GM23248 (cell line): ENCODE measurements at regions not wholly inside any gene's neighbourhood (a gene's known extent, or its start where the extent isn't known, plus 50 kb on each side); places are given as distances from the start of the nearest gene placed in this dataset.
A peak's percentile ranks its signal among the peaks of the same experiment; 100 is the strongest.

Experiments used
- DNase-seq: peaks from one replicate; pipeline ENCODE4 v3.0.0-alpha.2; 2015
- H2AFZ ChIP-seq: fragments of 200-600 bp; sonication (generic); 2 replicates; pipeline ENCODE4 v1.6.1; 2016; ENCODE audit warnings: antibody characterized with exemption
- H3F3A ChIP-seq: fragments of 200-600 bp; sonication (generic); 2 replicates; pipeline ENCODE4 v1.6.1; 2016; ENCODE audit warnings: mild to moderate bottlenecking, antibody characterized with exemption, mixed run types; ENCODE audit not compliant: insufficient read depth
- H3K27ac ChIP-seq: fragments of 200-600 bp; sonication (generic); 2 replicates; pipeline ENCODE4 v1.5.1; 2016; ENCODE audit warnings: mild to moderate bottlenecking
- H3K27me3 ChIP-seq: fragments of 200-600 bp; sonication (generic); replicated peaks from 2 replicates; pipeline ENCODE4 v1.6.1; 2016; ENCODE audit warnings: mild to moderate bottlenecking; ENCODE audit not compliant: insufficient read depth
- H3K36me3 ChIP-seq: fragments of 200-600 bp; sonication (generic); 2 replicates; pipeline ENCODE4 v1.6.1; 2016; ENCODE audit warnings: low read depth, mild to moderate bottlenecking
- H3K4me1 ChIP-seq: fragments of 200-600 bp; sonication (generic); 2 replicates; pipeline ENCODE4 v1.6.1; 2016; ENCODE audit warnings: mild to moderate bottlenecking; ENCODE audit not compliant: insufficient read depth
- H3K4me2 ChIP-seq: fragments of 200-600 bp; sonication (generic); one replicate; pipeline ENCODE4 v1.6.1; 2016; ENCODE audit warnings: mild to moderate bottlenecking; ENCODE audit not compliant: unreplicated experiment
- H3K4me3 ChIP-seq: fragments of 200-600 bp; sonication (generic); 2 replicates; pipeline ENCODE4 v1.5.1; 2016; ENCODE audit warnings: mild to moderate bottlenecking
- H3K79me2 ChIP-seq: fragments of 200-600 bp; sonication (generic); 2 replicates; pipeline ENCODE4 v1.6.1; 2016; ENCODE audit warnings: mild to moderate bottlenecking; ENCODE audit not compliant: insufficient read depth
- H3K9ac ChIP-seq: fragments of 200-600 bp; sonication (generic); 2 replicates; pipeline ENCODE4 v1.6.1; 2016; ENCODE audit warnings: mild to moderate bottlenecking
- H3K9me2 ChIP-seq: fragments of 200-600 bp; sonication (generic); 2 replicates; pipeline ENCODE4 v1.6.1; 2016; ENCODE audit warnings: mixed run types, mild to moderate bottlenecking, moderate library complexity; ENCODE audit not compliant: insufficient read depth
- H3K9me3 ChIP-seq: fragments of 200-600 bp; sonication (generic); one replicate; pipeline ENCODE4 v1.6.1; 2017; ENCODE audit warnings: low read depth
- H4K20me1 ChIP-seq: fragments of 200-600 bp; sonication (generic); 2 replicates; pipeline ENCODE4 v1.6.0; 2016; ENCODE audit not compliant: insufficient read depth
- EZH2 ChIP-seq: fragments of 200-600 bp; sonication (generic); IDR thresholded peaks from 2 replicates; pipeline ENCODE4 v1.6.1; 2018; ENCODE audit warnings: antibody characterized with exemption, mild to moderate bottlenecking; ENCODE audit not compliant: insufficient read depth, poor library complexity, severe bottlenecking
- EZH2phosphoT487 ChIP-seq: fragments of 200-600 bp; sonication (generic); IDR thresholded peaks from 2 replicates; pipeline ENCODE4 v1.6.1; 2018; ENCODE audit warnings: antibody characterized with exemption, moderate library complexity, mild to moderate bottlenecking, low read depth; ENCODE audit not compliant: insufficient read depth
- WGBS, 2 experiments: methylation state at CpG; one replicate each; pipeline ENCODE4 v1.1.6; 2015 to 2017; ENCODE audit warnings: low lambda C conversion rate in 2 of 2, low coverage in 1 of 2; ENCODE audit errors: missing lambda C conversion rate in 2 of 2; 5-methylcytosine and 5-hydroxymethylcytosine counted together
- in situ Hi-C: fragments of 300-500 bp; cut with MboI; formaldehyde crosslinking; loops from 2 replicates; pipeline ENCODE4 v1.15.0; 2020

GRCh38 chr6:169157197-169158148, 96.2 kb downstream of the THBS2 start:
- Histone ChIP-seq H3K9ac (peak overlapping the region; percentile 59), H3K4me2 (peak overlapping the region; percentile 46), H2AFZ (peak overlapping the region; percentile 79), H3K79me2 (no peaks in the 10 kb centered on the region), H3K9me2 (no peaks in the 10 kb centered on the region), H3F3A (no peaks in the 10 kb centered on the region), H3K4me3 (no peak overlapping the region), H3K4me1 (peaks cover 22% of the 10 kb centered on the region), H3K9me3 (no peaks in the 10 kb centered on the region), H4K20me1 (no peaks in the 10 kb centered on the region), H3K36me3 (no peaks in the 10 kb centered on the region), H3K27me3 (no peaks in the 10 kb centered on the region), H3K27ac (peak overlapping the region; percentile 49)
- WGBS, 2 experiments, result 64 to 68% methylated on average over 22 of the region's 22 CpGs
- no peak for DNase-seq
- in situ Hi-C loops, result no loop called here
- TF ChIP-seq EZH2 (no peak), EZH2phosphoT487 (no peak)

DNA sequence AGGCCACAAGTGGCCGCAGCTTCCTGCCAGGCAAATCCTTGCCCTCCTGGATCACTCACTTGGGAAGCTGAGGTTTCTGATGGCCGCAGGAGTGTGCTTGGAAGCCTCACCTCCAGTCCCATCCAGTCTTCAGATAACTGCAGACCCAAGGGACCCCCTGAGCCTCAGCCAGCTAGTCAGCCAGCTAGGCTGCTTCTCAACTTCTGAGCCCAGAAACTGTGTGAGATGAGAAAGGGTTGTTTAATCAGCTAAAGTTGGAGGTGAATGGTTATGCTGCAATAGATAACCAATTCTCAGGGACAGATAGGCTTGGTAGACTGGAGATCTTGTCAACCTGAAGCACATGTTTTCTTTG, 96.9 kb downstream of the THBS2 start:
- no peaks in the 10 kb centered on the region for H3K36me3 ChIP-seq
- H4K20me1 ChIP-seq, result no peaks in the 10 kb centered on the region
- no peaks in the 10 kb centered on the region for H3K79me2 ChIP-seq
- TF ChIP-seq EZH2 (no peak), EZH2phosphoT487 (no peak)
- H3K4me2 ChIP-seq, result no peak overlapping the region
- no peak for DNase-seq
- H3K9me2 ChIP-seq, result no peaks in the 10 kb centered on the region
- no peaks in the 10 kb centered on the region for H3K9me3 ChIP-seq
- no peaks in the 10 kb centered on the region for H3F3A ChIP-seq
- 100% methylated on average over 2 of the region's 2 CpGs for WGBS, 2 experiments
- no peak overlapping the region for H3K27ac ChIP-seq
- H2AFZ ChIP-seq, result no peak overlapping the region
- H3K9ac ChIP-seq, result no peak overlapping the region
- no peaks in the 10 kb centered on the region for H3K27me3 ChIP-seq
- peaks cover 15% of the 10 kb centered on the region for H3K4me1 ChIP-seq
- in situ Hi-C loops, result no loop called here
- no peak overlapping the region for H3K4me3 ChIP-seq

DNA sequence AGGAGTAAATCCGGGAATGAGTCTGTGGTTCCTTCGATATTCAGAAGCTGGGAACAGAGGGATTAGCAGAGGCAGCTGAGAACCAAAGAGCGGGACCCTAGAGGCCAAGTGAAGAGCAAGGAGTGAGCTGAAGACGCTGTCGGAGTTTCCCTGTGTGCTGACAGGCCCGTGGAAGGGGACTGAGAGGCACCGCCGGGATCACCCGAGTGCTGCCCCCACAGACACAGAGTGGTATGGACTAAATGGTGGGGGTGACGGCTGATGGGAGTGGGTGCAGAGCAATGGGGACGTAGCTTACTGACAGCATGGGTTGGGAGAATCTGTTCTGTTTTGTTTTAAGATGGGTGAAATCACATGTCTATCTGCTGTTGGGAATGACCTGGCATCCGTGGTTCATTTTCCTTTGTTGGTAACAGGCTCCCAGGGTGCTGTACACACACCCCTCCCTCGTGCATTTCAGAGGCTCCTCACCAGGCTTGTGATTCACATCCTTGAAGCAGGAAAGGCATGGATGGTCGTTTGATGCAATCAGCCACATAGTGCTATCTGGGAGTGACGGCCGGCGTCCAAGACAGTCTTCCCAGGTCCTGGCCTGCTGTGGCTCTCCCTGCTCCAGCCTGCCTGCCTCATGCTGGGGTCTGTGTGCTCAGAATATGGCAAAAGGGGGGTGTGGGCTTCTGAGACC, 97.4 kb downstream of the THBS2 start:
- Histone ChIP-seq H4K20me1 (no peaks in the 10 kb centered on the region), H3K36me3 (no peaks in the 10 kb centered on the region), H3K9me3 (no peaks in the 10 kb centered on the region), H3K4me3 (no peak overlapping the region), H3K27me3 (no peaks in the 10 kb centered on the region), H3K27ac (no peak overlapping the region), H3K9ac (no peak overlapping the region), H2AFZ (no peak overlapping the region), H3K79me2 (no peaks in the 10 kb centered on the region), H3K9me2 (no peaks in the 10 kb centered on the region), H3K4me1 (peaks cover 10% of the 10 kb centered on the region; the same call in 1 of the 2 replicates), H3K4me2 (no peak overlapping the region), H3F3A (no peaks in the 10 kb centered on the region)
- in situ Hi-C loops, result no loop called here
- no peak for TF ChIP-seq EZH2
- TF ChIP-seq EZH2phosphoT487, result no peak
- WGBS, 2 experiments, result 88 to 89% methylated on average over 17 of the region's 17 CpGs
- DNase-seq, result no peak

DNA sequence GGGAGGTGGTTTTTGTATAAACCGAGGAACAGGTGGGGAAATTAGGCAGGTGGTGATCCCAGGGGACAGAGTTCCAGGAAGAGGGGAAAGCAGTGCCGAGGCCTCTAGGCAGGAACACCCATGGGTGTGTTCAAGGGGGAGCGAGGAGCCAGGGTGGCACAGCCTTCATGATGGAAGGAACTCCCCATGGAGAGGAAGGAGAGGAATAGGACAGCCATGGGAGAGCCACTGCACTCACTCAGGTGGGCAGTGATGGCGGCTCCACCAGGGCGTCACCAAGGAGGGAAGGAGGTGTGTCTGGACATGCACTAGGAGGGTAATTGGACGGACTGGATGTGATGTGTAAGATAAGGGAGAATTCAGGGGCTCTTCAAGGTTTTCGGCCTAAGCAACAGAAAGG, 98.2 kb downstream of the THBS2 start:
- in situ Hi-C loops, result no loop called here
- Histone ChIP-seq H2AFZ (no peak overlapping the region), H3K9me3 (peaks cover 4% of the 10 kb centered on the region), H3K9ac (no peak overlapping the region), H3K4me1 (peaks cover 9% of the 10 kb centered on the region; the same call in 1 of the 2 replicates), H3K79me2 (no peaks in the 10 kb centered on the region), H3F3A (no peaks in the 10 kb centered on the region), H3K36me3 (no peaks in the 10 kb centered on the region), H3K9me2 (no peaks in the 10 kb centered on the region), H4K20me1 (no peaks in the 10 kb centered on the region), H3K4me2 (no peak overlapping the region), H3K4me3 (no peak overlapping the region), H3K27me3 (no peaks in the 10 kb centered on the region), H3K27ac (no peak overlapping the region)
- 90 to 93% methylated on average over 7 of the region's 7 CpGs for WGBS, 2 experiments
- TF ChIP-seq EZH2phosphoT487 (no peak), EZH2 (no peak)
- DNase-seq, result no peak
